ENCODE measurements at regions not wholly inside any gene's neighbourhood (a gene's known extent, or its start where the extent isn't known, plus 50 kb on each side); places are given as distances from the start of the nearest gene placed in this dataset.

DNA sequence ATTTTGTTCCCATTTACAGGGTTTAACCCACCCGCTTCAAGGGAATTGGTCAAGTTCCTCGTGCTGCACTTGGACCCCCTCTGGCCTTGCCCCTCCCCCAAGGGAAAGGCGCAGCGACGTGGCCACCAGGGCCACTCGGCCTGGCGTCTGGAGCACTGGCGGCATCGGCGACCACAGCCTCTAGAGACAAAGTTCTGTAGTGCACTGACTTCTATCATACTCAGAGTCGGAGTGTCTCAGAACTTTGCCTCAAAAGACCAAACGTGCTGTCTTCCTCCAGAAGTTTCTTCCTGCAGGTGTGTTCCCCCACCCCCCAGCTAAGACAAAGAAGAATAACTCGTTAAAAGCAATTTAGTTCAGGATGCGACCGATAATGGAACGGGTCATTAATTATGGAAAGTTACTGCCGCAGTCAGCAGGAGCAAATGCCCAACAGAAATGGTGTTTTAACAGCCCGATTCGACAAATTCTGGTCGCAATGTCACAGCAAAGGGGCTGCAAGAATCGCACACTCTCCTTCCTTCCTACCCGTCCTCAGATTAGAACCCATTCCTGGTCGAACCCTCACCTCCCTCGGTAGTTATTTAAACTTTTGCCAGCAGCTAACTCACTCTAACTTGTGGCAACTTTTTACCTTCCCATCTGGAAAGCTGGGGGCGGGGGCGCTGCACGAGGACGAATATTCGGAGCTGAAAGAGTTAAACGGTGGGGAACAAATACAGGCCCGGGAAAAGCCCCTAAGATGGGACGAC, 202.1 kb upstream of the NFE2L3 start:
- TF ChIP-seq POLR2A (IDR thresholded peaks at IDR 0.05) = peak in 1 of 4 donors; percentile 25
- TF ChIP-seq, protein P1, sequence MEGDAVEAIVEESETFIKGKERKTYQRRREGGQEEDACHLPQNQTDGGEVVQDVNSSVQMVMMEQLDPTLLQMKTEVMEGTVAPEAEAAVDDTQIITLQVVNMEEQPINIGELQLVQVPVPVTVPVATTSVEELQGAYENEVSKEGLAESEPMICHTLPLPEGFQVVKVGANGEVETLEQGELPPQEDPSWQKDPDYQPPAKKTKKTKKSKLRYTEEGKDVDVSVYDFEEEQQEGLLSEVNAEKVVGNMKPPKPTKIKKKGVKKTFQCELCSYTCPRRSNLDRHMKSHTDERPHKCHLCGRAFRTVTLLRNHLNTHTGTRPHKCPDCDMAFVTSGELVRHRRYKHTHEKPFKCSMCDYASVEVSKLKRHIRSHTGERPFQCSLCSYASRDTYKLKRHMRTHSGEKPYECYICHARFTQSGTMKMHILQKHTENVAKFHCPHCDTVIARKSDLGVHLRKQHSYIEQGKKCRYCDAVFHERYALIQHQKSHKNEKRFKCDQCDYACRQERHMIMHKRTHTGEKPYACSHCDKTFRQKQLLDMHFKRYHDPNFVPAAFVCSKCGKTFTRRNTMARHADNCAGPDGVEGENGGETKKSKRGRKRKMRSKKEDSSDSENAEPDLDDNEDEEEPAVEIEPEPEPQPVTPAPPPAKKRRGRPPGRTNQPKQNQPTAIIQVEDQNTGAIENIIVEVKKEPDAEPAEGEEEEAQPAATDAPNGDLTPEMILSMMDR (IDR thresholded peaks at IDR 0.05) = peak in 1 of 6 experiments; percentile 20
